ENCODE measurements at regions not wholly inside any gene's neighbourhood (a gene's known extent, or its start where the extent isn't known, plus 50 kb on each side); places are given as distances from the start of the nearest gene placed in this dataset.

DNA sequence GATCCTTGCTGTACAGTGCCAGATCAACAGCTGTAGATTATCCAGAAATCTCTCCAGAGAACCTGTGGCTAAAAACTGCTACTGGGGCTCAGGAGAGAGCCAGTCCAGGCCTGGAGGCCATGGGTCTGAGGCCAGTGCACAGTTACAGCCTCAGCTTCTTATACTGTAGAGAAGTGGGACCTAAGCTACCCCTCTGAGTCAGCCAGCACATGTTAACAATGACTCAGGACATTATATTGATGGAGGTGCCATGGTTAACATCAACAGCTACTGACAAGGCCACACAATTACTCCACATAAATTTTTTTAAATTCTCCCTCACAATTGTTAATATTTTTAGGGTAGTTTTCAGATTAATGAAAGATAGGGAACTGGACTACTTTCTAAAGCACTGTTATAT lies 138.5 kb downstream of the RBM26 start:
- no peak for DNase-seq (ENCODE audit: low read depth in 2 of 2)

DNA sequence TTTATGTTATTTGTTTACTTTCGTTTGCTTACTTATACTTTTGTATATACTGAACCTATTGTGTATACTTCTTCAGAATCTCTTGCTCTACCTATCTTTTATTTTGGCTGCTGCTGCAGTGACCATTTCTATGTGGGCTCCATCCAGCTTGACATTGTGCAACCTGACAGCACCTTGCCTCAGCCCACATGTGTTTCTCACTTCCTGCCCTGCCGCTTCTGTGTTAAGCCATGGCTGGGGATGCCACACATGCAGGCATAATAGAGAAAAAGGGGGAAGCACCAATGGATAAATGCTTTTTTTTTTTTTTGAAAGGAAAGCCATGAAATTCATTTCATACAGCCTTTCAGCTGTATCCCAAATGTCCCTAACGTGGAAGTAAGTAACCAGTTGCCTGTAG lies 147.6 kb downstream of the RBM26 start:
- no peak for DNase-seq (ENCODE audit: low read depth in 2 of 2)

DNA sequence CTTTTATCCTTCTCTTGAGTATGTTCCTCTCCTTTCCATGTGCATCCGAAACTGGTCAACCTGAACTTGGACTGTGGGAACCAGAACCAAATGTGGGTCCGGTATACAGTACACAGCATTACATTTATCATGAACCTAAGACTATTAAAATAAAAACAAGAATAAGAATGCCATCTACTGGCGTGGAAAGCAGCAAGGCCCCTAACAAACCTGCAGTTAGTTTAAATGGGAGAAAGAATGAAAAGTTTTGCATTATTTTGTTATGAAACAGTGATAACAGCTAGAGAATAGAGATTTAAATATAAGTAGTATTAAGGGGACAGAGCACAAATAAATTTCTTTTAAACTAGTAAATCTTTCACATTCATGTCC lies 159.5 kb downstream of the RBM26 start:
- no peak for DNase-seq (ENCODE audit: low read depth in 2 of 2)

DNA sequence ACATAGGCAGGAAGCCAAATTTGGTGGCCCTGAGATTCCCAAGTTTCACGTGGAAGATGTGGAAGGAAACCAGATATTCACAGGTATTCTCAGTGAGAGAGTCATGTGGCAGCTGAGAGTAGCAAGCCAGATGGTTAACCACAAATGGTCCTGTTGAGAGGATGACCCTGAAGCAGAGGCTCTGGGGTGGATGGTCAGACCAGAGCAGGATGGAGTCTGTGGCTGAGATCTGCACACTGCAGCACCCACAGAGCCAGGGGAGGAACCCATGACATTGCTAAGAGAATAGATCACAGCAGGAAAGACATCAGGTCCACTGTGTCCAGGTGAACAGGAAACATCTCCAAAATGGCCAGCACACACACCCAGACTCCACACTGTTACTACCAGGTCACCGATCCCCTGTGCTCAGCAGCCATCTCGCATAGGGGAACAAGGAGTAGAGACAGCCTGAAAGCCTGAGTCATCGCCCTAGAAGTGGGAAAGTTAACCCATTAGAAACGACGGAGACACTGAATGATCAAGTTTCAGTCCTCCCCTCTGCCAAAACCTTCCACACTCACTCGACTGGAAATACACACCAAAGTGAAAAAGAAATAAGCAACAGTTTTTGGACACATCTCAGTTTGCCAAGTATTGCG lies 160.0 kb downstream of the RBM26 start:
- no peak for DNase-seq (ENCODE audit: low read depth in 2 of 2)

DNA sequence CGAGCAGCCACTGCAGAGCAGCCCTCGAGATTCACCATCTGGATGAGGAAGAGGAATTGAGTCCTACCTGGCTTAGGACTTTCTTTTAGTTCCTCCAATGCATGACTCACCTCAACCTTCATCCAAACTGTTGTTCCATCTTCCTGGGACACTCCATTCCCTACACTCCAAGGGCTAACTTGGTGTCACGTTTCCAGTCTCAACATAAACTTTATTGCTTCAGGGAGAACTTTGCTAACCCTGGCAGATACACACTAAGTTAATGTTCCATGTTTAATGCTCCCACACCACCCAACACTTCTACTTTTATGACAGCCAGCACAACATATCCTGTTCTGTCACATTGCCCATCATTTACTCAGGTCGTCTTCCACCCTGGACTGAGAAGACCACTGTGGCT lies 164.4 kb downstream of the RBM26 start:
- DNase-seq (ENCODE audit: low read depth in 2 of 2): no peak

DNA sequence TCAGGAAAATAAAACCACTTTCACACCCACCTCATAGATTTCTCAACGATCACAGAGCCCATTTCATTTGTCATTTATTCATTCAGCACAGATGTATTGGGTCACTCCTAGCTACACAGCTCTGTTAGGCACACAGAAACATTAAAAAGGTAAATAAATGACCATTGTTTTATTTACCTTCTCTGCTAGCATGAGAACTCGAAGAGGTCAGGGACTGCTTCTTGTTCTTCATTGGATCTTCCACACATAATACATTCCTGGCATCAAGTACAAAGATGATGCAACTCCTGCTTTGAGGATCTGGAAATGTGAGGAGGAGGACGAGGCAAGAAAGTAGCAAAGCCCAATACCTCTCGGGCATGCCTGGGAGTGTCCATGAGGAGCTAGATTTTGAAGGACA lies 168.1 kb downstream of the RBM26 start:
- no peak for DNase-seq (ENCODE audit: low read depth in 2 of 2)

DNA sequence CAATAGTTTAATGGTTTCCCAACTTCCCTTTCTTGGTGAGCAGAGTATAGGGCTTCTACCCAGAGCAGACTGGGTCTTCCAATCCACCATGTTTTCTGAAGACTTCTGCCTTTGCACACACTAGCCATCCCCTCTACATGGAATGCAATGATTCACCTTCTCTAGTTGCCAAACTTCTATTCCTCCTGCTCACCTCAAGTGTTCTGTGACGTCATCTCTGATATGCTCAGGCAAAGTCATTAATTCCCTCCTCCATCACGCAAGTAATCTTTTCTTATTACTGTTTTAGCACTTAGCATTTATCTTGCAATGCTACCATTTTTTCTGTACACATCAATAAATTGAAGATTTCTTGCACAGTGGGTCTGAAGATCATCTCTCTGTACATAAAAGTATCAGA lies 174.2 kb downstream of the RBM26 start:
- no peak for DNase-seq (ENCODE audit: low read depth in 2 of 2)

DNA sequence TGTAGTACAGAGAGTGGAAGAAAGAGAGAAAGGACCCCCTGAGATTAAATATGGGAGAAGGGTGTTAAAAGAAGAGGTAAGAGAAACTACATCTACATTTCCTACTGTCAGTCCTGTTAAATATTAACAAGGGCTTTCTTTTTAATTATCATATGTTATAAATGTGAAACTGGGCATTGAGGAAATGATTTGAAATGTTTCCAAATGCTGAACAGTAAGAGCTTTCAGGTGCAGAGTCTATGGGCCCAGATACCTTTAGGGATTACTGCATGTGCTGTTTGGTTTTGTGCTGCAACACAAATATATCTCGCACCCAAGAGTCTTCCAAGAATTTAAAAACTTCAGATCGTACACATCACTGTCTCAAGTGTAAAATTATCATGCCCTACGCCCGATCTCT lies 176.3 kb downstream of the RBM26 start:
- DNase-seq (ENCODE audit: low read depth in 2 of 2): no peak

DNA sequence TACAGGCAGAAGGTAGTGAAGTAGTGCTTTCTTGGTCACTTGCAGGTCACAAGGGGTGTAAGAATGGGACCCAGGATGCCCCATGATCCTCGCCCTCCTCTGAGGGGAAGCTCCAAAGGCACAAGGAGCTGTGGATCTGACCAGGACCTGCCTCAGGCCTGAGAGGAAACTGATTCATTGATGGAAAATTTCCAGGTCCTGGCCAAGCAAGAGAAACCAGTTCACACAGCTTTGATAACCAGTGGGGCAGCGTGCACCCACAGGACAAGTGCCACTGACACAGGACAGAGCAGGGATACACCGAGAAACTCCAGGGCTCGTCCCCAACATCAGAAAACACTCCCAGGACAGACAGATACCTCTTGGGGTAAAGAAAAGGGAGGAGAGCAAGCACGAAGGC lies 177.1 kb downstream of the RBM26 start:
- DNase-seq (ENCODE audit: low read depth in 2 of 2): no peak

DNA sequence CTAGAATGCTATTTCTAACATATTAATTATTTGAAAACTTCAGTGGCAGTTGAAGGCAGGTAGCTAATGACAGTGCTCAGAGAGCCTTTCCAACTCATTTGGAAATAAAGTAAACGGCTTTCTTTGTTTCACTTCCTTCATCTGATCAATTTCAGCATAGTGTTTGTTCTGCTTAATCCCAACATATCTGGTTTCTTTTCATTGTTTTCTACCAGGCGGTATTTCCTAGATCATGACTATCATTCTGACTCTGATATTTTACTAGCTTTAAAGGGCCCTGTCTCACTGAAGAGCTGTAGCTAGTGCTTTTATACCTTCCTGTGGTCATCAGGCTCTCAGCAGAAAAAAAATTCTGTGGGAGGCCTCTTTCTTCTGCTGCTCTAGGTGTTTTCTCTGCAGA lies 178.6 kb downstream of the RBM26 start:
- no peak for DNase-seq (ENCODE audit: low read depth in 2 of 2)

DNA sequence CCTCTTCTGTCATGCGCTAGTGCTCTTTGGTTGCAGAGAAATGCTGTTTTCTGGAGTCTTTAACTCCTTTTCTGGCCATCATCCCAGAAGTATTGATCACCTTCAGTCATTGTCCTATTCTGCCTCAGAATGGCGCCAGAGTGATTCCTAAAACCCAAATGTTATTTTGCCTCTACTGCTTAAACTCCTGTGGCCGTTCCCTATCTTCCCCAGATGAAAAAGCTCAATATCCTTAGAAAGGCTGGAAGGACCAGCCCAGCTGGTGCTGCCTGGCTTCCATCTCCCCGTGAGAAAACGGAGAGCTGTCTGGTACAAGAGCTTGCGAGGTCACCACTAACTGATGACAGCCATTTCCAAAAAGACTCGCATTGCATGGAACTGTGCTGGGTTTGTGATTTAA lies 179.1 kb downstream of the RBM26 start:
- DNase-seq (ENCODE audit: low read depth in 2 of 2): no peak

DNA sequence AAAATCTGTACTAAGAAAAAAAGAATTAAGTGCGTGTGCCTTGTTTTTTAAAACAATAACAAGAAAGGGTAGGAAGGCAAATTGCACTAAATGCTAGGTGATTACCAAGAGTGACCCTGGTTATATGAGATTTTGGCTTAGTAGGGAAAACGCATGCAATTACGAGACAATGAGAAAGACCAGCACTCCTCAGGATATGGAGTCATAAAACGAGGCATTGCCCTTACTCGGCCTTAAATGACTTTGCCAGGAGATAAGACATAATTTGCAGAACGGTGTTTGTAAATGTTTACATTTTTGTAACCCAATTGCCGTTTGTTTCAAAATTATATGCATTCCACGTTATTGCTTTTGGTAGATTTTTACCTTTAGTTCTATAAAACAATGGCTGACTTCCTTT lies 179.8 kb downstream of the RBM26 start:
- no peak for DNase-seq (ENCODE audit: low read depth in 2 of 2)

DNA sequence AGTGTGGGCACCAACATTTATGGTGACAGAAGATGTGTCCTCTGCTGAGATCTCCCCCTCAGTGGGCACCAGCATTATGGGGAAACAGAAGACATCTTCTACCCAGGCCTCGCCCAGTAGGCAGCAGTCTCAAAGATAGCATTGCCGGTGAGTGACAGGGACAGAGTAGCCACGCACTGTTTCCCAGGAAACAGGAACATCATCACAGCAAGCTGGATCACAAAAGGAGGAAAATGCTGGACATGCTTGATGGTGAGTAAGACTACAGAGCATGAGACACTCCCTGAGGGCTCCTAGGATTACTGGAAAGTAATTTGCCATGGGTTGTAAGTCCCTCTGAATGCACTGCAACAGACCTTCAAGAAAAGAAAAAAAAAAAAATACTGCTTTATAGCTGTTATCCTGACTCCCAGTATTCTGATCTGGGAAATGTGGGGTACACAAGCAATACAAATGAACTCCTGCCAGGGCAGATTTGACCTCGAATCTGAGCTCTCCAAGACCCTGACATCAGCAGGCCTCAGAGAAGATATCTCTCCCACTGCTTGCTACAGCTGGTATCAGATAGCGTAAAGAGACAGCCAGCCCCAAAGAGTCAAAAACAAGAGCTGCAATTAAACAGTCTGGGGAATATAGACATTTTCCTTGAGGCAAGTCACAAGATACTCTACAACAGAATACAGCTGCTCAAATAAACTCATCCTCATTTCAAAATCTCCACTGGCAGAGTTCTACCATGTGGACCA lies 180.4 kb downstream of the RBM26 start:
- DNase-seq (ENCODE audit: low read depth in 2 of 2): no peak

DNA sequence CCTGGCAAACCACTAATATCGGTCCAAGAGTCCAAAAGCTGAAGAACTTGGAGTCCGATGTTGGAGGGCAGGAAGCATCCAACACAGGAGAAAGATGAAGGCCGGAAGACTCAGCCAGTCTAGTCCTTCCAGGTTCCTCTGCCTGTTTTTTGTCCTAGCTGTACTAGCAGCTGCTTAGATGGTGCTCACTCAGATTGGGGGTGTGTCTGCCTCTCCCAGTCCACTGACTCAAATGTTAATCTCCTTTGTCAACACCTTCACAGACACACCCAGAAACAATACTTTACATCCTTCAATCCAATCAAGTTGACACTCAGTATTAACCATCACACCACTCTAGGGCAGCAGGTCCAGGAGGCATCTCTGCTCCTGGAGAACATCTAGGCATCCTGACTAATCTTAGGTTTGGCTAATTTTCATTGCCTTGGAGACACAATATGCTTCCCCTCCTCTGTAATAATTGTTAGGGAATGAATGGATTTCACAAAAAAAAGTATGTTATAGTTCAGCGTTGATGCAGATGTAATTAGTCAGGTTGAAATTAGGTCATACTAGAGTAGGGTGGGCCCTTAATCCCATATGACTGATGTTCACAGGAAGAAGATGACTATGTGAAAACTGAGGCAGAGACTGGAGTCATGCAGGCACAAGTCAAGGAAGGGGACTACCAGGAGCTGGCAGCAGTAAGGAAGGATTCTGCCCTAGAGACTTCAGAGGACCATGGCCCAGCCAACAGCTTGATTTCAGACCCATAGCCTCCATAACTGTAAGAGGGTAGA lies 183.4 kb downstream of the RBM26 start:
- DNase-seq (ENCODE audit: low read depth in 2 of 2): no peak

DNA sequence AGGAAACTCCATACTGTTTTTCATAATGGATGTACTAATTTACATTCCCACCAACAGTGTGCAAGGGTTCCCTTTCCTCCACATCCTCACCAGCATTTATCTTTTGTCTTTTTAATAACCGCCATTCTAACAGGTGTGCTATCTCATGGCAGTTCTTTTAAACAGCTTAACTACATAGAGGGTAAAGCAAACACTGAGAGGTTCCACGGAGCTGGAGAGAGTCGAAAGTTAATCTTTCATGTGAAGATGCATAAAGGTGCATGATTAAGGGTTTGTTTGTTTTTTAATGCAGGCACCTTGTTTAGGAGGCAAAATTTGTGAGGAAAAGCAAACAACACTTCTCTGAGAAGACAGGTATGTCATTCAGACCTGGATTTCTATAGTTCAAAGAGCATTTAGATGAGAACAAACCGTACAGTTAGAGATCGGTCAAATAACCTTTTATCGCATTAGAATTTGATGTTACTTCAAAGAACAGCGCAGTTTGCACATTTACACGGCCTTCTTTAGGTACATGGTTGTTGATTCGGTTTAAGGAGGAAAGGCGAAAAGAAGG lies 193.9 kb downstream of the RBM26 start:
- DNase-seq (ENCODE audit: low read depth in 2 of 2): no peak

DNA sequence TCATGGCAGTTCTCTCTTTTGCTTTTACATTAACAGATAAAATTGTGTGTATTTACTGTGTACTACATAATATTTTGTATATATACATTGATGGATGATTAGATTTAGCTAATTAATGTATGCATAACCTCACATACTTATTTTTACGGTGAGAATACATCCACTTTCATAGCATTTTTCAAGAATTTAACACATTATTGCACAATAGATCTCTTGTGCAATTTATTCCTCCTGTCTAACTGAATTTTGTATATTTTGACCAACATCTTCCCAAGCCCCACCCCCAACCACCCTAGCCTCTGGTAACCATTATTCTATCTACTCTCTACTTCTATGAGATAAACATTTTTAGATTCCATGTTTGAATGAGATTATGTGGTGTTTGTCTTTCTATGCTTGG lies 194.7 kb downstream of the RBM26 start:
- no peak for DNase-seq (ENCODE audit: low read depth in 2 of 2)

DNA sequence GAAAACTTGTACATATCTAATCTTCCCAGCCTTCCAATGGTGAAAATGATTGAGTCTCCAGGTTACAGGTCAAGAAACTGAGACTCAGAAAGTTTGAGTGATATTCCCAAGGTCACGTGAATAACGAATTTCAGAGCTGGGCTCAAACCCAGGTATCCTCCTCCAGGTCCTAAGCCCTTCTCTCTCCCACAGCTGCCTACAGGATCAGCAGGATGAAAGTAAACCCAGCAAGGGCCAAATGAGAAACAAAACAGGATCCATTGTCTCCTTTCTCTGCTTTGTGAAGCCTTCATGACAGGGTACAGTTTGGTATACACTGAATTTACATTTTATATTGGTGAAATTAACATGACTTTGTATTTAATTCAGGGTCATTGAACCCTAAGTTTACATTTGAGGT lies 208.1 kb downstream of the RBM26 start:
- DNase-seq (ENCODE audit: low read depth in 2 of 2): no peak

DNA sequence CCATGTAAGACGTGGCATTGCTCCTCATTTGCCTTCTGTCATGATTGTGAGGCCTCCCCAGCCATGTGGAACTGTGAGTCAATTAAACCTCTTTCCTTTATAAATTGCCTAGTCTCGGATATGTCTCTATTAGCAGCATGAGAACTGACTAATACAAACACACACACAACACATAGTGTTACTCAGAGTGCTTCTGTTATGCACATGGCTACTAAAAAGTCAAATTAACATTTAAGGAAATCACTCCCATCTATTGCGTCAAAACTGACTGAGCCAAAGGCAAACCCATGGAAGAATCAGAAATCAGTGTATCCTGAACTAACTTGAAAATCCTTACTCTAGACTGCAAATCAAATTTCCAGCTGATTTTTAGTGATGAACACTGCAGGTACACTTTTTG lies 209.2 kb downstream of the RBM26 start:
- no peak for DNase-seq (ENCODE audit: low read depth in 2 of 2)

DNA sequence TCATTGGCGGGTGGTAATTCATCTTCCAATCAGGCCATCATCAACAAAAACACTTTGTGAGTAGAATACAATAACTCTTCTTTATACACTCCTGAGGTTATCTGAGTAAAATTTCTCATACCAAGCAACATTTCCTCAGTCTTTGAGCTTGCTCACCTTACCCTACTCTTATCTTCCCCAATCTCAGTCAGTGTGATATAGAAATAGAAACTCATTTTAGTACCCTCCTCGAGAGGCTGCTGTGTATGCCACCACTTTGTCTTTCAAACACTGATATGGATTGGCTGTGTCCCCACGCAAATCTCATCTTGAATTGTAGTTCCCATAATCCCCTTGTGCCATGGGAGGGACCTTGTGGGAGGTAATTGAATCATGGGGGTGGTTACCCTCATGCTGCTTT lies 209.7 kb downstream of the RBM26 start:
- DNase-seq (ENCODE audit: low read depth in 2 of 2): no peak

DNA sequence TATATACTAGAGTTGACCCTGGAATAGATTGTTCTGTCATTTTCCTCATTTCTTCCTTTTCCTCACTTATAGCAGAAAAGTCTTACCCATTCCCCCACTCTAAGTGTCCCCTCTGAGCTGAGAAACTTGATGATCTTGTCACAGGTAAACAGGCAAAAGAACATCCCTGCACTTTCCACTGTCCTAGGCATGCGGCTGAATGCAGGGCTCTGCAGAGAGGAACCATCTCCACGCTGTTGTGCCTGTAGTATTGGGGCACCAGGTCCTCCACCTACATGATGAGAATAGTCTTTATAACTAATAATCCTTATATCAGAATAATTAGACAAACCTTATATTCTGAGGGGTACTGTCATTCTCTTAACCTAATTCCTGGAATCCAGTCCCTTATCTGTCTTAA lies 211.3 kb downstream of the RBM26 start:
- no peak for DNase-seq (ENCODE audit: low read depth in 2 of 2)

DNA sequence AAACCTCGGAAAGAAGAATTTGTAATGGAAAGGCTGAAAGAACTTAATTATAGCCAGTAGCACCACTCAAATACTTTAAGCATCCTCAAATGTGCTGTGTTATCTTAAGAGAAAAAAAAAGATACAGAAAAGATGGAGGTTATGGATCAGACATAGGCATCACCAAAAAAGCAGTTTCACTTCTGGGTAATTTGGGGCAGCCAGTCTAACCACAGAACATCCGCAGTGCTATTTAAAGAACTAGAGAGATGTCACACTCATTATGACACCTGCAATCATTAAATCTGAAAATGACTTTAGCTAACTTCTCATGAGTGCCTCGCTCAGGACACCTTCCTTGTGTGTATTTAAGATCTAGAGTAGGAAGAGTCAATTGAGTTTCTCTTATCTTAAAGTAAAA lies 211.8 kb downstream of the RBM26 start:
- DNase-seq (ENCODE audit: low read depth in 2 of 2): no peak

DNA sequence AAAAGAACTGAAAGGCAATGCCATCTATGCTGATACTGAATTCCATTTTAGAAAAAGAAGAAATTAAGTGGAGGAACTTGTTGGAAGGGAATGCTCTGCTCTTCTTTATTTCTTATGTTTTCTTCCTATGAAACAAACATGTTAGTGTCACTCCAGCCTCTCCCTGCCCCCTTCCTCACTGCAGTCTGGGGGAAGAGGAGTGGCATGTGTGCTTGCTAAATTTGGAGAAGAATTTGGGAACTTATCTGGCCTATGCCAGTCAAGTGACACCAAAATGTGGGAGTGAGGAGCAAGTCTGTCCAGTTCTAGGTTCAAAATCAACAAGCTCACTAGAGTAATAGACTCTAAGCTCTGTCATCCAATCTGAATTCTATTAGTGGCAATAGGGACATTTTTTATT lies 214.6 kb downstream of the RBM26 start:
- no peak for DNase-seq (ENCODE audit: low read depth in 2 of 2)

DNA sequence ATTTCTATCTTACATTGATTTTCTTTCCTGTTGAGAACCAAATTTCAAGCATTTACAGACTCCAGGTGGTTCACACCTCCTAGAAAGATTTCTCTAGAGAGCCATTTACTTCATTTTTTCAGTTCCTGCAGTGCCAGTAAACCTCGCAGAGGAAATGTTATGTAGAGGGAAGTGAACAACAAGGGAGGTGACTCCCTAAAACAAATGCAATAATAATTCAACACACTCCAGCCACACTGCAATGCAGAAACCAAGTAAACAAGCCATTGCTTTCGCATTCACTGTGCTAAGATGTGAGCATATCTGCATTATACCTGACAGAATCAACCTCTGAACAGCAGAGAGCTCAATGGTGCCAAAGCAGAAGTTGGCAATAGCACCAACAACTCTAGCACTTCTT lies 215.1 kb downstream of the RBM26 start:
- no peak for DNase-seq (ENCODE audit: low read depth in 2 of 2)
